NCI-H748 (cell line): ENCODE measurements at regions not wholly inside any gene's neighbourhood (a gene's known extent, or its start where the extent isn't known, plus 50 kb on each side); places are given as distances from the start of the nearest gene placed in this dataset.

Source experiments
- DNase-seq: peaks from one replicate; lab custom pipeline; 2025; ENCODE audit not compliant: unreplicated experiment; lab: John Stamatoyannopoulos, UW

GRCh38 chr5:73267766-73268435, 94.9 kb downstream of the TMEM174 start:
- no peak for DNase-seq

- DNase-seq = no peak
Observed at GRCh38 chr5:73266925-73267765, 94.2 kb downstream of the TMEM174 start.

DNA sequence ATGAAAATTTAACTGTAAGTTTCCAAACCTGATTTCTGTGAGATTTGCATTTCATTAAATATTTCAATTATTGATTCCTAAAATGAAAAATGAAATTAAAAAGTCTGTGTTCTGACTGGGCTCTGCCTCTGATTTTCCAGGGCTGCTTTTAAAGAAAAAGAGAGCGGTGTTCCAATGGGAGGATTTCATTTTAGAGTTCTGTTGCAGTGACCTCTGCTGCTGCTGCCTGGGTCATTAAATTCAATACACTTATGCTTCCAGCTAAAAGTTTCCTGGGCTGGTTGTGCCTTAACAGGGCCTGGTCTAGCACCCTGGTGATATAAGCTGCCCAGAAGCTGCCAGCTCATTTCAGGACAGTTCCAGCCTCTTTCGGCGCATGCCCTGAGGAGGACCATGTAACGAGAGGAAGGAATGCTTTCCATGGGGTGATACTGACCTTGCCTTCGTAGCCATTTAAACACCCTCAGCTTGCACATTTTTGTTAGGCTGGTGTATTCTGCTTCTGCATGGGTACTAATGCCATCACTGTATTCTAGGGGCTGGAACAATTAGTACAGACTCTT, 93.3 kb downstream of the TMEM174 start:
- no peak for DNase-seq

- no peak for DNase-seq
Observed at GRCh38 chr5:73265641-73266040, 92.6 kb downstream of the TMEM174 start.

GRCh38 chr5:73264631-73265030, 91.6 kb downstream of the TMEM174 start:
- no peak for DNase-seq

DNA sequence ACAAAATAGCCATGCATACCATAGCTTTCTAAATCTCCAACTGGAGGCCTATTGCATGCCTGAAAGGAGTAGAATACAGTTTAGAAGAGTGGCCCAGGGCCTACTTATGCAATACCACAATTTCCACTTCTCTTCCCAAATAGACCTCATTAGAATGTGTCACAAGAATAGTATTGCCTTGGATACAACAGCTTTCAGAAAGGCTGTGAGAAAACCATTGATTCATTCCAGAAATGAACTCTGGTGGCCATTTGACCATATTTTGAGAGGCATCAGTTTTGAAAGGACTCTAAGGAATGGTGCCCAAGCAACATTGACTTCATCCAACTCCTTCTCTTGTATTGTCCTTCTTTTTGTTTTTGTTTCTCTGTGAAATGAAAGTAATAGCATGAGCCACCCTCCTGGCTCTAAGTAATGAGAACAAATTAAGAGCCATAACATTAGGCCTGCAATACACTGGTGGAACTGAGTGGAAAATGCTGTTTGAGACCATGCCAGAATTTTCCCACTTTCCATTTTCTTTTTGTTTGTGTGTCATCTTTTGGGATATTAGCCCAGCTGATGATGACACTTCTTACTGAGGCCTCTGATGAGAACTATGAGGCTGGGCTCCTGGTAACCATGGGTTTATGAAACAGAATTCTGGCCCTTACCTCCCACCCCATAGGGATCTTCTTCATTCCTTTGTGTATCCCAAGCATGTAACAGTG, 90.2 kb downstream of the TMEM174 start:
- DNase-seq = no peak

- DNase-seq = no peak
Observed at GRCh38 chr5:73256862-73257261, 83.9 kb downstream of the TMEM174 start.

DNA sequence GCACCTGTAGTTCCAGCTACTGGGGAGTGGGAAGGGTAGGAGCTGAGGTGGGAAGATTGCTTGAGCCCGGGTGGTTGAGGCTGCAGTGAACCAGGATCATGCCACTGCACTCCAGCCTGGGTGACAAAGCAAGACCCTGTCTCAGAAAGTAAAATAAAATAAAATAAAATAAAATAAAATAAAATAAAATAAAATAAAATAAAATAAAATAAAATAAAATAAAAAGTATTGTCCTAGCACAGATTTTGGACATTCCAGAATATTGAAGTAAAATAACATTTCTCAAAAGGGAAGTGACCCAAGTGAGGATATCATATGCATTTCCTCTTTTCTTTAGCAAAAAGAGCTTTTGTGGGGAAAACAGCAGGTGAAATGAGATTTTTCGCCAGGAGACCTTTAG, 83.5 kb downstream of the TMEM174 start:
- DNase-seq = no peak

- no peak for DNase-seq
Observed at GRCh38 chr5:73256012-73256411, 83.0 kb downstream of the TMEM174 start.

DNA sequence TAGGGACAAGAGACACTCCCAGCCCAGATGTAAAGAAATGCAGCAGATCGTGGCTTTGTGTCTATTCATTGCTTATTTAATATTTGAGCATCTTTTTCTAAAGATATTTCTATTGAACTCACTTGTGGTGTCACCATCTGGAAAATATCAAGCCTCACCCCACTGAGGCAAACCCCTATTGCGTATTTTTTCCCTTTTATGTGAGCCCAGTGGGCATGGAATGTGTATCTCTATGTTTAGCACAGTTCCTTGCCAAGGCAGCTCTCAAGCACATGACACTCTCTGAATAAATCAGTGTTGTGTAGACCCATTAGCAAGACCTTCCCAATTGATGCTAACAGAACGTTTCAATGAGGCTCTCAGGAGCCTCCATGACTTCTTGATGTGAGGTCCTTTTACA, 81.6 kb downstream of the TMEM174 start:
- no peak for DNase-seq

GRCh38 chr5:73253047-73253660, 80.2 kb downstream of the TMEM174 start:
- no peak for DNase-seq

GRCh38 chr5:73250645-73251044, 77.7 kb downstream of the TMEM174 start:
- no peak for DNase-seq

DNA sequence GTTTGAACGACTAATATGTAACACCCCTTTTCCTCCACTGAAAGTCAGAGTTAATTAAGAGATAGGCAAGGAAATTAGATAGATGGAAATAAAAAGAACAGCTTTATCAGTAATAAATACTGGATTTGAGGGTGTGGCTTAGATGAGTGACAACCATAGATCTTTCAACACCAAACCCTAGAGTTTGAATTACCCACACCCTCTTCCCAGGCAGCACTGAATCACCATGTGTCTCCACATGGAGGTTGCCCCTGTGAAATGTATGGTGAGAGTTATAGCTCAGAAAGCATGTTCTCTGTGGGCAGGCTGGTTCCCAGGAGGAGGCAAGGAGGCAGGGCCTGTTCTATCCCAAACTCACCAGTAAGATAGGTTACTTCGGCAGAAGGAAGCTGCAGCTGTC, 69.7 kb downstream of the TMEM174 start:
- DNase-seq = no peak

DNA sequence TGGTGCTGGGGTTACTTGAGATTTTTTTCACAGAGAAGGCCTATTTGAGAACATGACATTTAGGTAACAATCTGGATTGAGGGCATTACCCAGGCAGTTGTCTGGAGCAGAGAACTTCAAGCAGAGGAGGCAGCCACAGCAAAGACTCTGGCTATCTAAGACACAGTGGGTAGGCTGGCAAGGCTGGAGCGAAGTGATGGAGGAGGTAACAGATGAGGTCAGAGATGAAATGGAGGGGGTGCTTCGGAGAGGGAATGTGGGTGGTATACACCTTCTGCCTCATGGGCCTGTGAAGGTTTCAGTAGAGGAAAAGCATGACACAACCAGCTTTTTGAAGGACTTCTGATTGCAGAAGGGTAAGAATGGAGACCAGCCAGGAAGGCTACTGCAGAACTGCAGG, 65.9 kb downstream of the TMEM174 start:
- DNase-seq = no peak

DNA sequence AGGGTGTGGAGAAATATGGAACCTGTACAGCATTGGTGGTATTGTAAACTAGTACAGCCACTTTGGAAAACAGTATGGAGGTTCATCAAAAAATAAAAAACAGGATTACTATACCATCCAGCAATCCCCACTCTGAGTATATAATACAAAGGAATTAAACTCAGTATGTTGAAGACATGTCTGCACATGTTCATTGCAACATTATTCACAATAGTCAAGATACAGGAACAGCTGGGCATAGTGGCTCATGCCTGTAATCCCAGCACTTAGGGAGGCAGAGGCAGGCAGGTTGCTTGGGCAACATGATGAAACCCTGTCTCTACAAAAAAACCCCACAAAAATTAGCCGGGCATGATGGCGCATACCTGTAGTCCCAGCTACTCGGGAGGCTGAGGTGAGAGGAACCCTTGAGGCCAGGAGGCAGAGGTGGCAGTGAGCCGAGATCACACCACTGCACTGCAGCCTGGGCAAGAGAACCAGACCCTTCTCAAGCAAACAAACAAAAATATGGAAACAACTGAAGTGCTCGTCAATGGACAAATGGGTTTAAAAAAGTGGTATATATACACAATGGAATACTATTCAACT, 63.6 kb downstream of the TMEM174 start:
- no peak for DNase-seq

GRCh38 chr5:73234204-73234555, 61.2 kb downstream of the TMEM174 start:
- no peak for DNase-seq

GRCh38 chr5:73233461-73234203, 60.6 kb downstream of the TMEM174 start:
- no peak for DNase-seq

DNA sequence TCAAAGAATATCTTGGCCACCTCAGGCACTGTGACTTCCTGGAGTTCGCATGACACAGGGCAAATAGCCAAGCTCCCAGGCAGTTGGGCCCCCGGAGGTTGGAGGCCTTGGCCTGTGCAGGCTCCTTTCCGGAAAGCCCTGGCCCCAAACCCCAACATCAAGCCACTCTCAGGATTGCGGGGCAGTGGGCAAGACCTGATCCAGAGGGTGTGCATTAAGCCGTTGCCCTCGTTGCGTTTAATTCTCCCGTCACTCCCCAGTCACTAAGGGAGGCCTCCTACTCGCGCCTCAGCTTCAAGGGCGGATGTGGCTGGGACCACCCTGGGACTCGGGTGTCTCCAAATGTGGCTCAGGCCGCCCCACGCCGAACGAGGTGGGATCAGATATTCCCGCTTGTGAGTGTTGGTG, 60.1 kb downstream of the TMEM174 start:
- no peak for DNase-seq

GRCh38 chr5:73232266-73233041, 59.5 kb downstream of the TMEM174 start:
- DNase-seq = no peak
